Keratinocyte (primary cell): ENCODE measurements at regions not wholly inside any gene's neighbourhood (a gene's known extent, or its start where the extent isn't known, plus 50 kb on each side); places are given as distances from the start of the nearest gene placed in this dataset.

Source experiments
- CTCF ChIP-seq, 3 experiments: IDR thresholded peaks in 1 of 3; conservative IDR thresholded peaks in 1 of 3; optimal IDR thresholded peaks in 1 of 3; 2 replicates in 2 of 3; 3 replicates in 1 of 3; pipeline versions ENCODE3 to v1.5.1; 2011; ENCODE audit warnings: low read length in 3 of 3, mild to moderate bottlenecking in 3 of 3, moderate library complexity in 2 of 3, control low read depth in 1 of 3, inconsistent platforms in 1 of 3; ENCODE audit not compliant: insufficient read depth in 2 of 3; ENCODE audit errors: extremely low read depth in 1 of 3
- EZH2 ChIP-seq: IDR thresholded peaks from one replicate; pipeline ENCODE4 v1.6.1; 2012; ENCODE audit warnings: inconsistent platforms, mild to moderate bottlenecking, low read length, moderate library complexity

- TF ChIP-seq EZH2 (no peak), CTCF (optimal IDR thresholded peaks at IDR 0.05 in 1 of 3, IDR thresholded peaks at IDR 0.05 in 1 of 3, conservative IDR thresholded peaks at IDR 0.05 in 1 of 3; ENCODE audit: extremely low read depth in 1 of 3, insufficient read depth in 2 of 3, low read length in 3 of 3) (no peak)
Observed at GRCh38 chr2:145064511-145064910, 544.6 kb upstream of the ZEB2 start.
